Fibroblast of skin of right biceps (primary cell): ENCODE measurements at regions not wholly inside any gene's neighbourhood (a gene's known extent, or its start where the extent isn't known, plus 50 kb on each side); places are given as distances from the start of the nearest gene placed in this dataset.

Experiments used
- DNase-seq: peaks from one replicate; pipeline ENCODE4 v3.0.0-alpha.2; 2013

DNA sequence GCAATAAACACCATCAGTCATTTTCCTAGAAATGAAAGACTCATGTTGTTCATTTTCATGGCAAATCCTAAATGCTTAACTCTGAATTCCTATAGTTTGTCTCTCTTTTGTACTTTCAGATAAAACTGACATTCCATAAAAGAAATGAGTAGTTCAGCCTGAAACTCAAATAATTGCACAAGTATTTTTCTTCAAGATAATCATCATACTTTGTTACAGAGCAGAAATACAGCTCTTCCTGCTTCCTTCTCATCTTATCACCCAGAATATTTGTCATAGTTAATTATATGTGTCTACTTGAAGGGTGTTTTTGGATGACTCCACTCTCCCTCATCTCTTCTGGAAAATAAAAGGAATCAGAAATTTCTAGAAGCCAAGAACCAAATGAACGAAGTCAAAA lies 141.1 kb downstream of the HNMT start:
- DNase-seq, result no peak

GRCh38 chr2:138106606-138107005 lies 142.3 kb downstream of the HNMT start:
- DNase-seq, result no peak

- DNase-seq, result no peak
Observed at GRCh38 chr2:138107288-138107687, 143.0 kb downstream of the HNMT start.

DNA sequence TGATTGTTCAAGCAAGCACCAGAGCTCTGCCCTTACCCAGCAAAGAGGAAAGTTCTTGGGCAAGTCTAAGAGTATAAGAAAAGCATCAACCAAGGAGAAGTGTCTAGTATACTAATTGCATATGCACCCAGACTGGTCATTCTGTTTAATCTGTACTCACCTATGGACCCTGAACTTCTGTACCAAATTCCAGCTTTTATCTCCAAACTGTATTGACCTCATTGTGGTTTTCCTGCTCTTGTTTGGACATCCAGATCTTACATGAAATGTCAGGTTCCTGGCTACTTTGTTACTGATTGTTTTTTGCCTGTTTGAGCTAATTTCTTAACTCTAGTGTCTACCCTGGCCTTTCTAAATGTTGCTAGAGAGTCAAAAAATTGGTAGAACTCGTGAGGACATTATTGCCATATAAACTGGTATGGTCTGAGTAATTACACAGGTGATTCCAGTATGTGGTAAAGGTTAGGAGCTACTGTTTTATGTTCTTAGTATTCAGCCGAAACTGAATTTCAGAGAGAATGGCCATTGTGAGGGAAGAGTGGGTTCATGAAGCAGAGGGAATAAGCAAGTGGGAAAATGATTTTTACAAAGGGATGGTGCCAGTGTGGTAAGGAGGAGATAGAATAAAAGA lies 146.3 kb downstream of the HNMT start:
- DNase-seq, result no peak

DNA sequence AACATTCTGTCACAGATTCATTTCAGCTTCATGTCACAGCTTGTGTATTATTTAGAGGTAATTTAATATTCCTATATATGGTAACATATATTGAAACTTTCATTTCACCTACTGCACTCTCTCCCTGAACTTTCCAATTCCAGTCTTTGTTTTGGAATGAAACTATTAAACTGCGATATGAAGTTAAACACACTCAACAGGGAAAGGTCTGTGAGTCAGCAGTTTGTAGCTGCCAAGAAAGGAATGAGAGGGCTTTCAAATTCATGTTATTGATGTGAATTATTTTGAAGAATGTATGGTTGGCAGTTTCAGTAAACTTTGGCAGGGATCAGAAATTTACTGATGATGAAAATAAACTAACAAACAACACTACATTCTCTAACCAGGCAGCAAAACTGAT lies 148.3 kb downstream of the HNMT start:
- DNase-seq, result peak; percentile 6

DNA sequence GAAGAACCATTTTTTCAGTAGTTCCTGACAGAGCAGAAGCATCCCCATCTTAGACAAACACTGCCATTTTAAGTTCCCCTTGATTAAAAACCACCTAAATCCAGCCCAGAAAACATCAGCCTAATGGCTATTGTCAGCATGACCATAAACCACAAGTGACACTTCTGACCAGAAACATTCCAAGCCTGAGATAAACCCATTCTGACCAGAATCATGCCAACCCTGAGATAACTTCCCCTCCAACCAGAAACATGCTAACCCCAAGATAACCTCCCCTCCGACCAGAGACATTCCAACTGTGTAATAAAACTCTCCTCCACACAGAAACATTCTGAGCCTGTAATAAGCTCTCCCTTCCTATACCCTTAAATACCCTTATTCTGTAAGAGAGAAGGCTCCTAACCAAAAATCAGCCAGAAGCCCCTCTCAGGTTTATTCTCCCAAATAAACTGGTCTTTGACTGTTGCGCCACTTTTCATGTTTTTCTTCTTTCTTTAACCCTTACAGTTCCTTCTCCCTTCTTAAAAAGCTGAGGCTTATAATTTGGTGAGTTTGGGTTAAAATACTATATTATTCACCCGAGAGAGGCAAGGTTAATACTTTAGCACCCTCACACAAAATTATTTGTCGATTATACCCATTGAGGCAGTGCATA lies 149.7 kb downstream of the HNMT start:
- no peak for DNase-seq

GRCh38 chr2:138115666-138116065 lies 151.4 kb downstream of the HNMT start:
- DNase-seq, result peak; percentile 17

DNA sequence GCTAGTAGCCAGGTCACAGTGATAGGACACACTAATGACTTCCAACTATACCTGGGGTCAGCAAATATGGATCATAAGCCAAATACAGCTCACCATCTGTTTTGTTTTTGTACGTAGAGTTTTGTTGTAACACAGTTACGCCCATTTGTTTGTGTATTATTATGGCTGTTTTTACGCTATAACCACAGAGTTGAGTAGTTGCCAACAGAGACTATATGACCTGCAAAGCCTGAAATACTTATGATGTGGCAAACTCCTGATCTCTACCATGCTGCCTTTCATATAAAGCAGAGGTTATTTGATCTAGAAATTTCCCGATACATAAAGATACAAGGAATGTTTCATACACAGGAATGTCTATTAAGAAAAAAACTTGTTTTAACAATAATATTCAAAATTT lies 152.2 kb downstream of the HNMT start:
- no peak for DNase-seq

DNA sequence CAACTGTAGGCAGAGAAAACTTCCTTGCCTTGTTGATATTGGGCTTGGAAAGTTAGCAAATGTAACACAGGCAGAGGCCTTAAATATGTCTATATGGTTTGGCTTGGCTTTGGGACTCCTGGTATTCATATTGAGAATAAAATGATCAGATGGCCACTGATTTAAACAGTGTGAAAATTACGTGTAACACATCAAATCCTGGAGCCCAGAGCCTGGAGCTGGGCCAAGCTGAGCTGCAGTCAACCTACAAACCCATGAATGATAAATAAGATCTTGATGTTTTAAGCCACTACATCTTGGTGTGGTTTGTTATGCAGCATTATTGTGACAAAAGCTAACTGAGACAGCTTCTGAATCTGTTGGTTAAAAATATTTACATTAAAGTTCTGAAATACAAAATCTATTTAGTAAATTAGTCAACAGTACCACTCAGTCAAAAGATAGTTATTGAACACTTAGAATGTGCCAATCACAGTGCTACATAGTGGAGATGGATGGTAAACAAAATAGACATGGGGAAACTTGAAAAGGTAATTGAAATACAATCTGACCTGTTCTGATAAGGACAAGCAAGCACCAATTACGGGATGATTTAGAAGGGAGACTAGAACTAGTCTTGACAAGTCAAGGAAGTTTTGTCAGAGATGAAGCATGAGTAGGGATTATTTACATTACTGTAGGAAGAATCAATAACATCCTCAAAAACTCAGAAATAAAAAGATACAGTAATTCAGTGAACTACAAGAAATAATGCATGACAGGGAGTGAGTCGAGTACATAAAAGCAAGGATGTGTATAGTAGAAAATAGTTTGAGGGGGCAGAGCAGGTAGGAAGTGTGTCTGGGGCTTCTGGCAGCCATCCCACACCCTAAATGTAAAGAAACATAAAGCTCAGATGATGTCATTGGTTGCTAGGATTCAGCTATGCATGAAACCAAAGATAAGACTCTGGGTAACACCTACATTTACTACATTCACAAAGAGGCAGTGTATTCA lies 157.7 kb downstream of the HNMT start:
- DNase-seq, result no peak

GRCh38 chr2:138122891-138123290 lies 158.6 kb downstream of the HNMT start:
- no peak for DNase-seq

- no peak for DNase-seq
Observed at GRCh38 chr2:138123741-138124140, 159.5 kb downstream of the HNMT start.

GRCh38 chr2:138124521-138124920 lies 160.2 kb downstream of the HNMT start:
- DNase-seq, result no peak

GRCh38 chr2:138125306-138126288 lies 161.3 kb downstream of the HNMT start:
- no peak for DNase-seq

- no peak for DNase-seq
Observed at GRCh38 chr2:138132108-138132507, 167.8 kb downstream of the HNMT start.

GRCh38 chr2:138137949-138138348 lies 173.7 kb downstream of the HNMT start:
- DNase-seq, result no peak

DNA sequence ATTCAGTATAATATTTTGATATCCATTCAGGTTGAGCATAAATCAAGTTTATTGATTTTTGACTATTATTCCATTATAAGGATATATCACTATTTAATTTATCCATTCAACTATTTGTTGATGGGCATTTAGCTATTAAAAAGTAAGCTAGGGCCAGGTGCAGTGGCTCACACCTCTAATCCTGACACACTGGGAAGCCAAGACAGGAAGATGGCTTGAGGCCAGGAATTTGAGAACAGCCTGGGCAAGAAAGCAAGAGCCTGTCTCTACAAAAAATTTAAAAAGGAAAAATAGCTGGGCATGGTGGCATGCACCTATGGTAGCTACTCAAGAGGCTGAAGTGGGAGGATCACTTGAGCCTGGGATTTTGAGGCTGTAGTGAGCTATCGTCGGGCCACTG lies 183.5 kb downstream of the HNMT start:
- no peak for DNase-seq

GRCh38 chr2:138155304-138155703 lies 191.0 kb downstream of the HNMT start:
- DNase-seq, result no peak

DNA sequence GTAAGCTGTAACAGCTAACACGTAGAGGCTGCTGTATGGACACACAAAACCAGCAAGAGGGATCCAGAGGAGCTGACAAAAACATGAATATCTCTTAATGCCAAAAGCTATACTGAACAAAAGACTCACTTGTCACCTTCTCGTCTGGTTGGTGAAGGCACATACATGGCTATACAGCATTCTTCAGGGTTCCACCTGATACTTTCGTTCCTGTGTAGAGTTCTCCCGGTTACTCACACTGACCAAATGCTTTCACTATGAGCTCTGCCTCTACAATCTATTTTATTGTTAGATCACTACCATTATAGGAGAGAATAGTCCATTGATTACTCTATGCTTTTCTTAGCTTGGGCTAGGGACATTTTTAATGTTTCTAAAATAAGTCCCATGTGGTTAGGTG lies 193.1 kb downstream of the HNMT start:
- no peak for DNase-seq

DNA sequence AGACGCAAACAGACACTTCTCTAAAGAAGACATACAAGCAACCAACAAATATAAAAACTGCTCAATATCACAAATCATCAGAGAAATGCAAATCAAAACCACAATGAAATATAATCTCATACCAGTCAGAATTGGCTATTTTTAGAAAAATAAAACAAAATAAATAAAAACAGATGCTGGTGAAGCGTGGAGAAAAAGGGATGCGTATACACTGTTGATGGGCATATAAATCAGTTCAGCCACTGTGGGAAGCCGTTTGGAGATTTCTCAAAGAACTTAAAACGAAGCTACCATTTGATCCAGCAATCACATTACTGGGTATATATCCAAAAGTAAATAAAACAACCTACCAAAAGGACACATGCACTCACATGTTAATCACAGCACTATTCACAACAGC lies 206.2 kb downstream of the HNMT start:
- DNase-seq, result no peak

DNA sequence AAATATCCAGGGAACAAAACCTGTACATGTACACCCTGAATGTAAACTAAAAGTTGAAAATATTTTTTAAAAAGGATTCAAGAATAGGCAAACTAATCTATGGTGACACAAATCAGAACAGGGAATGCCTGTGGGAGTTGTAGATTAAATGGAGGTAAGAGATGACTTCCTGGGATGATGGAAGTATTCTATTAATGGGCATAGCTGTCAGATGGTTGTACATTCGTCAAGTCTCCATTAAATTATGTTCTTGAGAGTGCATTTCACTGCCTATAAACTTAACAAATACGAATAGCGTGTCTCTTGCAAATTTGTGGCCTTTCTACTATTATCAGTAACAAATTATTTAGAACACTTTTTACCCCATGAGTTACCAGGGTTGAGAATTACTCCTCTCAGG lies 207.0 kb downstream of the HNMT start:
- no peak for DNase-seq

DNA sequence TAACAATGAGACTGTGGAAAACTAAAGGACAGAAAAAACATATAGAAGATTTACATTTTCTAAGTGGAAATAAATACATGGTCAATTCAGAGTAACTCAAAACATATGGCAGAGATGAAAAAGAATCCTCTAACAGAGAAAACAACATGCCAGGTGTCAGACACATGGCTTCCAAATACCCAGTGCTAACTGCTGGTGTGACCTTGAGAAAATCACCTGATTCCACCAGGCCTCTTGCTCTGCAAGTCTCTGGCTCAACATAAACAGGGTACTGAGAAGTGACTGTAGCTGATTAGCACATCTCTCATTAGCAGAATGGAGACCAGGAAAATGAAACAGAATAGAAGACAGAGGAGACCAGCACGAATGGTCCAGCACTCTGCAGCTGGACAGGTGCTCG lies 210.8 kb downstream of the HNMT start:
- no peak for DNase-seq

GRCh38 chr2:138176862-138177439 lies 212.7 kb downstream of the HNMT start:
- DNase-seq, result no peak
